SK-N-SH (cell line): ENCODE measurements at regions not wholly inside any gene's neighbourhood (a gene's known extent, or its start where the extent isn't known, plus 50 kb on each side); places are given as distances from the start of the nearest gene placed in this dataset.

Experiments
- CTCF ChIA-PET: fragments of 300-600, 350-600 bp; formaldehyde crosslinking; extraction: SDS; loops from one replicate; lab custom pipeline; 2021; lab: Yijun Ruan, JAX
- POLR2A ChIA-PET: fragments of 350-600 bp; sonication (Branson Sonifier 250); formaldehyde crosslinking; extraction: SDS; loops from one replicate; lab custom pipeline; 2020; ENCODE audit warnings: antibody characterized with exemption, inconsistent platforms; lab: Yijun Ruan, JAX
- DNase-seq: peaks from one replicate; pipeline ENCODE4 v3.0.0; 2012
- H2AFZ ChIP-seq: fragments of 200-600 bp; sonication (generic); 2 replicates; pipeline ENCODE4 v1.8.1; 2016; ENCODE audit warnings: antibody characterized with exemption, mild to moderate bottlenecking, low read depth
- H3F3A ChIP-seq: fragments of 200-600 bp; sonication (generic); replicated peaks from 2 replicates; pipeline ENCODE3; 2016; ENCODE audit warnings: antibody characterized with exemption, mild to moderate bottlenecking; ENCODE audit not compliant: insufficient read depth
- H3K27ac ChIP-seq, 2 experiments: fragments of 200-500 bp in 1 of 2; fragments of 200-600 bp in 1 of 2; sonication (Bioruptor generic) in 1 of 2; sonication (generic), shearing (Covaris generic) in 1 of 2; 2 replicates each; pipeline versions ENCODE4 v1.5.1 to v1.6.1; 2014 to 2016; ENCODE audit warnings: low read depth in 2 of 2, inconsistent platforms in 1 of 2, low read length in 1 of 2, mild to moderate bottlenecking in 1 of 2, mixed read lengths in 1 of 2
- H3K27me3 ChIP-seq: fragments of 200-600 bp; sonication (generic), shearing (Covaris generic); 2 replicates; pipeline ENCODE4 v1.6.1; 2016; ENCODE audit warnings: mixed run types; ENCODE audit not compliant: insufficient read depth
- H3K36me3 ChIP-seq, 2 experiments: fragments of 200-500 bp in 1 of 2; fragments of 200-600 bp in 1 of 2; sonication (Bioruptor generic) in 1 of 2; sonication (generic) in 1 of 2; replicated peaks in 1 of 2; 2 replicates each; pipeline versions ENCODE3 to v1.5.1; 2014 to 2016; ENCODE audit warnings: low read length in 1 of 2, mild to moderate bottlenecking in 1 of 2; ENCODE audit not compliant: insufficient read depth in 2 of 2, control insufficient read depth in 1 of 2
- H3K4me1 ChIP-seq, 2 experiments: fragments of 200-500 bp in 1 of 2; fragments of 200-600 bp in 1 of 2; sonication (Bioruptor generic) in 1 of 2; sonication (generic), shearing (Covaris generic) in 1 of 2; 2 replicates each; pipeline versions ENCODE4 v1.5.1 to v1.6.1; 2014 to 2016; ENCODE audit warnings: low read depth in 1 of 2, low read length in 1 of 2, mixed run types in 1 of 2; ENCODE audit not compliant: insufficient read depth in 2 of 2, control insufficient read depth in 1 of 2
- H3K4me2 ChIP-seq: fragments of 200-600 bp; sonication (generic), shearing (Covaris generic); 2 replicates; pipeline ENCODE4 v1.6.1; 2017; ENCODE audit warnings: mixed run types
- H3K4me3 ChIP-seq, 2 experiments: fragments of 200-500 bp in 1 of 2; fragments of 200-600 bp in 1 of 2; sonication (Bioruptor generic) in 1 of 2; sonication (generic), shearing (Covaris generic) in 1 of 2; 2 replicates each; pipeline versions ENCODE4 v1.5.1 to v1.8.1; 2014 to 2016; ENCODE audit warnings: low read depth in 2 of 2, inconsistent platforms in 1 of 2, low read length in 1 of 2, mild to moderate bottlenecking in 1 of 2, mixed read lengths in 1 of 2, moderate library complexity in 1 of 2
- H3K79me2 ChIP-seq: fragments of 200-600 bp; sonication (generic); 2 replicates; pipeline ENCODE4 v1.8.1; 2017; ENCODE audit warnings: mild to moderate bottlenecking; ENCODE audit not compliant: insufficient read depth
- H3K9ac ChIP-seq: fragments of 200-600 bp; sonication (generic); 2 replicates; pipeline ENCODE4 v1.6.1; 2017; ENCODE audit warnings: mixed run types
- H3K9me2 ChIP-seq: fragments of 200-600 bp; sonication (generic); 2 replicates; pipeline ENCODE4 v1.6.1; 2017; ENCODE audit warnings: mixed run types
- H3K9me3 ChIP-seq: fragments of 200-600 bp; sonication (generic); 2 replicates; pipeline ENCODE4 v1.6.1; 2017; ENCODE audit warnings: mixed run types, mild to moderate bottlenecking, moderate library complexity
- H4K20me1 ChIP-seq: fragments of 200-600 bp; sonication (generic); 2 replicates; pipeline ENCODE4 v1.6.1; 2017; ENCODE audit warnings: mild to moderate bottlenecking, mixed run types; ENCODE audit not compliant: insufficient read depth
- CHD2 ChIP-seq: fragments of 150-350 bp; IDR thresholded peaks from 2 replicates; pipeline ENCODE4 v1.6.1; 2018; ENCODE audit warnings: low read length; ENCODE audit not compliant: partially characterized antibody
- ELF1 ChIP-seq: IDR thresholded peaks from 2 replicates; pipeline ENCODE4 v1.4.0; 2012
- FOSL2 ChIP-seq: IDR thresholded peaks from 2 replicates; pipeline ENCODE4 v1.4.0; 2012; ENCODE audit warnings: low read depth, mild to moderate bottlenecking, moderate library complexity, borderline replicate concordance
- FOXJ3 ChIP-seq: sonication (generic); formaldehyde crosslinking; IDR thresholded peaks from 2 replicates; pipeline ENCODE4 v1.5.1; 2020; ENCODE audit warnings: mild to moderate bottlenecking, missing genetic modification reagents
- JUND ChIP-seq: IDR thresholded peaks from 2 replicates; pipeline ENCODE4 v1.4.0; 2012
- RAD21 ChIP-seq: IDR thresholded peaks from 2 replicates; pipeline ENCODE4 v1.6.1; 2012; ENCODE audit warnings: mild to moderate bottlenecking, low read length
- RFX5 ChIP-seq: IDR thresholded peaks from 2 replicates; pipeline ENCODE4 v1.6.1; 2012; ENCODE audit warnings: mild to moderate bottlenecking, improper control_type of control experiment, low read length
- SIN3A ChIP-seq: IDR thresholded peaks from 2 replicates; pipeline ENCODE4 v1.6.1; 2012; ENCODE audit warnings: low read depth, mild to moderate bottlenecking, low read length, moderate library complexity, borderline replicate concordance
- SMC3 ChIP-seq: IDR thresholded peaks from 2 replicates; pipeline ENCODE4 v1.6.1; 2012; ENCODE audit warnings: low read depth, low read length, improper control_type of control experiment
- YY1 ChIP-seq: IDR thresholded peaks from 2 replicates; pipeline ENCODE4 v1.4.0; 2012; ENCODE audit warnings: low read depth, mild to moderate bottlenecking
- TF ChIP-seq, protein P1 (sequence below): IDR thresholded peaks from 2 replicates; pipeline ENCODE4 v1.4.0; 2012; ENCODE audit warnings: low read depth, borderline replicate concordance
- TF ChIP-seq, protein P2 (sequence below): fragments of 200-600 bp; sonication (generic); IDR thresholded peaks from 2 replicates; pipeline ENCODE4 v1.6.1; 2017; ENCODE audit warnings: antibody characterized with exemption, mild to moderate bottlenecking, moderate library complexity
- TF ChIP-seq, protein P3 (sequence below): fragments of 150-350 bp; IDR thresholded peaks from 2 replicates; pipeline ENCODE4 v1.6.1; 2017; ENCODE audit warnings: antibody characterized with exemption, low read length, low read depth, borderline replicate concordance
- TF ChIP-seq, protein P4 (sequence below): IDR thresholded peaks from 2 replicates; pipeline ENCODE4; 2012
- TF ChIP-seq, protein P5 (sequence below): IDR thresholded peaks from 2 replicates; pipeline ENCODE4 v1.6.1; 2012; ENCODE audit warnings: mild to moderate bottlenecking, low read depth, low read length, moderate library complexity
- TF ChIP-seq, protein P6 (sequence below): IDR thresholded peaks from 2 replicates; pipeline ENCODE4 v1.4.0; 2012; ENCODE audit warnings: low read depth, borderline replicate concordance

DNA sequence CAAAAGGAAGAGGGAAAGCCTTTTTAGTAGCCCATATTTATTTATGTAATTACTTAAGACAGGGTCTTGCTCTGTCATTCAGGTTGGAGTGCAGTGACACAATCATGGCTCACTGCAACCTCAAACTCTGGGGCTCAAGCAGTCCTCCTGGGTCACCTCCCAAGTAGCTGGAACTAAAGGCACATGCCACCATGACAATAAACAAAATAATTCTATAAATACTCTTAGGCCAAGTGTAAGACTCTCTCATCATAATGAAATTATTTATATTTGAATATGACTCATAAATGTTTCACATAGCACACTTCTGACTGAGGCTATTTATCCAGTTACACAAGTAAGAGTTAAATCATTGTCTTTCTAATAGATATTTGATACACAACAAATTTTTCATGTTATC lies 314.7 kb downstream of the AMY1C start:
- H2AFZ ChIP-seq = no peak overlapping the region
- no peaks in the 10 kb centered on the region for H3K4me1 ChIP-seq
- no peak overlapping the region for H3K9ac ChIP-seq
- no peak overlapping the region for H3K4me3 ChIP-seq
- no peaks in the 10 kb centered on the region for H3K27me3 ChIP-seq
- no peaks in the 10 kb centered on the region for H3K36me3 ChIP-seq
- H3K79me2 ChIP-seq = no peaks in the 10 kb centered on the region
- TF ChIP-seq, protein P1, sequence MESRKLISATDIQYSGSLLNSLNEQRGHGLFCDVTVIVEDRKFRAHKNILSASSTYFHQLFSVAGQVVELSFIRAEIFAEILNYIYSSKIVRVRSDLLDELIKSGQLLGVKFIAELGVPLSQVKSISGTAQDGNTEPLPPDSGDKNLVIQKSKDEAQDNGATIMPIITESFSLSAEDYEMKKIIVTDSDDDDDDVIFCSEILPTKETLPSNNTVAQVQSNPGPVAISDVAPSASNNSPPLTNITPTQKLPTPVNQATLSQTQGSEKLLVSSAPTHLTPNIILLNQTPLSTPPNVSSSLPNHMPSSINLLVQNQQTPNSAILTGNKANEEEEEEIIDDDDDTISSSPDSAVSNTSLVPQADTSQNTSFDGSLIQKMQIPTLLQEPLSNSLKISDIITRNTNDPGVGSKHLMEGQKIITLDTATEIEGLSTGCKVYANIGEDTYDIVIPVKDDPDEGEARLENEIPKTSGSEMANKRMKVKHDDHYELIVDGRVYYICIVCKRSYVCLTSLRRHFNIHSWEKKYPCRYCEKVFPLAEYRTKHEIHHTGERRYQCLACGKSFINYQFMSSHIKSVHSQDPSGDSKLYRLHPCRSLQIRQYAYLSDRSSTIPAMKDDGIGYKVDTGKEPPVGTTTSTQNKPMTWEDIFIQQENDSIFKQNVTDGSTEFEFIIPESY = no peak
- TF ChIP-seq, protein P2, sequence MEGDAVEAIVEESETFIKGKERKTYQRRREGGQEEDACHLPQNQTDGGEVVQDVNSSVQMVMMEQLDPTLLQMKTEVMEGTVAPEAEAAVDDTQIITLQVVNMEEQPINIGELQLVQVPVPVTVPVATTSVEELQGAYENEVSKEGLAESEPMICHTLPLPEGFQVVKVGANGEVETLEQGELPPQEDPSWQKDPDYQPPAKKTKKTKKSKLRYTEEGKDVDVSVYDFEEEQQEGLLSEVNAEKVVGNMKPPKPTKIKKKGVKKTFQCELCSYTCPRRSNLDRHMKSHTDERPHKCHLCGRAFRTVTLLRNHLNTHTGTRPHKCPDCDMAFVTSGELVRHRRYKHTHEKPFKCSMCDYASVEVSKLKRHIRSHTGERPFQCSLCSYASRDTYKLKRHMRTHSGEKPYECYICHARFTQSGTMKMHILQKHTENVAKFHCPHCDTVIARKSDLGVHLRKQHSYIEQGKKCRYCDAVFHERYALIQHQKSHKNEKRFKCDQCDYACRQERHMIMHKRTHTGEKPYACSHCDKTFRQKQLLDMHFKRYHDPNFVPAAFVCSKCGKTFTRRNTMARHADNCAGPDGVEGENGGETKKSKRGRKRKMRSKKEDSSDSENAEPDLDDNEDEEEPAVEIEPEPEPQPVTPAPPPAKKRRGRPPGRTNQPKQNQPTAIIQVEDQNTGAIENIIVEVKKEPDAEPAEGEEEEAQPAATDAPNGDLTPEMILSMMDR = no peak
- TF ChIP-seq SIN3A (no peak), JUND (no peak), FOXJ3 (CRISPR knock-in tag) (no peak), SMC3 (no peak), CHD2 (no peak), YY1 (no peak), RFX5 (no peak), FOSL2 (no peak), ELF1 (no peak), RAD21 (no peak)
- TF ChIP-seq, protein P3, sequence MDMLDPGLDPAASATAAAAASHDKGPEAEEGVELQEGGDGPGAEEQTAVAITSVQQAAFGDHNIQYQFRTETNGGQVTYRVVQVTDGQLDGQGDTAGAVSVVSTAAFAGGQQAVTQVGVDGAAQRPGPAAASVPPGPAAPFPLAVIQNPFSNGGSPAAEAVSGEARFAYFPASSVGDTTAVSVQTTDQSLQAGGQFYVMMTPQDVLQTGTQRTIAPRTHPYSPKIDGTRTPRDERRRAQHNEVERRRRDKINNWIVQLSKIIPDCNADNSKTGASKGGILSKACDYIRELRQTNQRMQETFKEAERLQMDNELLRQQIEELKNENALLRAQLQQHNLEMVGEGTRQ = no peak
- TF ChIP-seq, protein P4, sequence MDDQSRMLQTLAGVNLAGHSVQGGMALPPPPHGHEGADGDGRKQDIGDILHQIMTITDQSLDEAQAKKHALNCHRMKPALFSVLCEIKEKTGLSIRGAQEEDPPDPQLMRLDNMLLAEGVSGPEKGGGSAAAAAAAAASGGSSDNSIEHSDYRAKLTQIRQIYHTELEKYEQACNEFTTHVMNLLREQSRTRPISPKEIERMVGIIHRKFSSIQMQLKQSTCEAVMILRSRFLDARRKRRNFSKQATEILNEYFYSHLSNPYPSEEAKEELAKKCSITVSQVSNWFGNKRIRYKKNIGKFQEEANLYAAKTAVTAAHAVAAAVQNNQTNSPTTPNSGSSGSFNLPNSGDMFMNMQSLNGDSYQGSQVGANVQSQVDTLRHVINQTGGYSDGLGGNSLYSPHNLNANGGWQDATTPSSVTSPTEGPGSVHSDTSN = no peak
- TF ChIP-seq, protein P5, sequence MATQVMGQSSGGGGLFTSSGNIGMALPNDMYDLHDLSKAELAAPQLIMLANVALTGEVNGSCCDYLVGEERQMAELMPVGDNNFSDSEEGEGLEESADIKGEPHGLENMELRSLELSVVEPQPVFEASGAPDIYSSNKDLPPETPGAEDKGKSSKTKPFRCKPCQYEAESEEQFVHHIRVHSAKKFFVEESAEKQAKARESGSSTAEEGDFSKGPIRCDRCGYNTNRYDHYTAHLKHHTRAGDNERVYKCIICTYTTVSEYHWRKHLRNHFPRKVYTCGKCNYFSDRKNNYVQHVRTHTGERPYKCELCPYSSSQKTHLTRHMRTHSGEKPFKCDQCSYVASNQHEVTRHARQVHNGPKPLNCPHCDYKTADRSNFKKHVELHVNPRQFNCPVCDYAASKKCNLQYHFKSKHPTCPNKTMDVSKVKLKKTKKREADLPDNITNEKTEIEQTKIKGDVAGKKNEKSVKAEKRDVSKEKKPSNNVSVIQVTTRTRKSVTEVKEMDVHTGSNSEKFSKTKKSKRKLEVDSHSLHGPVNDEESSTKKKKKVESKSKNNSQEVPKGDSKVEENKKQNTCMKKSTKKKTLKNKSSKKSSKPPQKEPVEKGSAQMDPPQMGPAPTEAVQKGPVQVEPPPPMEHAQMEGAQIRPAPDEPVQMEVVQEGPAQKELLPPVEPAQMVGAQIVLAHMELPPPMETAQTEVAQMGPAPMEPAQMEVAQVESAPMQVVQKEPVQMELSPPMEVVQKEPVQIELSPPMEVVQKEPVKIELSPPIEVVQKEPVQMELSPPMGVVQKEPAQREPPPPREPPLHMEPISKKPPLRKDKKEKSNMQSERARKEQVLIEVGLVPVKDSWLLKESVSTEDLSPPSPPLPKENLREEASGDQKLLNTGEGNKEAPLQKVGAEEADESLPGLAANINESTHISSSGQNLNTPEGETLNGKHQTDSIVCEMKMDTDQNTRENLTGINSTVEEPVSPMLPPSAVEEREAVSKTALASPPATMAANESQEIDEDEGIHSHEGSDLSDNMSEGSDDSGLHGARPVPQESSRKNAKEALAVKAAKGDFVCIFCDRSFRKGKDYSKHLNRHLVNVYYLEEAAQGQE = no peak
- TF ChIP-seq, protein P6, sequence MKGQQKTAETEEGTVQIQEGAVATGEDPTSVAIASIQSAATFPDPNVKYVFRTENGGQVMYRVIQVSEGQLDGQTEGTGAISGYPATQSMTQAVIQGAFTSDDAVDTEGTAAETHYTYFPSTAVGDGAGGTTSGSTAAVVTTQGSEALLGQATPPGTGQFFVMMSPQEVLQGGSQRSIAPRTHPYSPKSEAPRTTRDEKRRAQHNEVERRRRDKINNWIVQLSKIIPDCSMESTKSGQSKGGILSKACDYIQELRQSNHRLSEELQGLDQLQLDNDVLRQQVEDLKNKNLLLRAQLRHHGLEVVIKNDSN = no peak
- DNase-seq = no peak
- ChIA-PET POLR2A (no interaction called here), CTCF (no interaction called here)
- H3F3A ChIP-seq = no peaks in the 10 kb centered on the region
- H3K9me3 ChIP-seq = no peaks in the 10 kb centered on the region
- H3K9me2 ChIP-seq = no peaks in the 10 kb centered on the region
- H3K4me2 ChIP-seq = no peak overlapping the region
- no peaks in the 10 kb centered on the region for H4K20me1 ChIP-seq
- H3K27ac ChIP-seq = no peak overlapping the region
